GM21786 (cell line): ENCODE measurements at regions not wholly inside any gene's neighbourhood (a gene's known extent, or its start where the extent isn't known, plus 50 kb on each side); places are given as distances from the start of the nearest gene placed in this dataset.
"Not testable (repeated sequence)": the region's sequence is repeated elsewhere in the genome, so short reads cannot be mapped to it uniquely, and the experiment has no call there.

Experiments used
- ATAC-seq: cut with Tn5 transposase; IDR thresholded peaks from one replicate; pipeline ENCODE4 v1.9.1; 2021; ENCODE audit not compliant: unreplicated experiment

DNA sequence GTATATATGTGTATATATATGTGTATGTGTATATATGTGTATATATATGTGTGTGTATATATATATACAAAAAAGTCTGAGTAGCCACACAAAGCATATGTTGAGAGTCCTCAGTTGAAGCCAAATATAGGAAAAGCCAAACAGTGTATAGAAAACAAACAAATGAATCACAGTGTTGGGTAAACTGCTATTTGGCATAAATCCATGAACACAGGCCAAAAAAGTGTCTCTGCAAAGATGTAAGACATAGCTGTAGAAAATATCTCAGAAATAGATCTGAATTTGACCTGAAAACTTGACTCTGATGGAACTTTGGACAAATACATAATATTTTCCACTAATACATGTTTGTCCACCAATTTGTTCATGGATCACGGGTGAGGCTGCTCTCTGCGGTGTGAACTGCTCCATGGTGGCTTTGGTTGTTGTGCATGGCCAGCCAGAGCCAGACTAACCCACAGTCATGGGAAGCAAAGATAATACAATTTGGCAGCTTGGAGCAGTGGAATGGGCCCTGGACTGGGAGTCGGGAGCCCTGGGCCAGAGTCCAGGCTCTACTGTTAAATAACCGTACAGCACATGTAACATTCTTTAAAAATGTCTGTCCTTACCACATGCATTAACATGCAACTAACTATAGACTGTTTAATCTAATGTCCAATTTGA, 76.9 kb upstream of the EED start:
- ATAC-seq: no peak

DNA sequence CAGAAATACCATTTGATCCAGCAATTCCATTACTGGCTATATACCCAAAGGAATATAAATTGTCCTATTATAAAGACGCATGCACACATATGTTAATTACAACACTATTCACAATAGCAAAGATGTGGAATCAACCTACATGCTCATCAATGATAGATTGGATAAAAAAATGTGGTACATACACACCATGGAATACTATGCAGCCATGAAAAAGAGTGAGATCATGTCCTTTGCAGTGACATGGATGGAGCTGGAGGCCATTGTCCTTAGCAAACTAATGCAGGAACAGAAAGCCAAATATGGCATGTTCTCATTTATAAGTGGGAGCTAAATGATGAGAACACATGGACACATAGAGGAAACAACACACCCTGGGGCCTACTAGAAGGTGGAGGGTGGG, 78.3 kb upstream of the EED start:
- not testable (repeated sequence) for ATAC-seq

DNA sequence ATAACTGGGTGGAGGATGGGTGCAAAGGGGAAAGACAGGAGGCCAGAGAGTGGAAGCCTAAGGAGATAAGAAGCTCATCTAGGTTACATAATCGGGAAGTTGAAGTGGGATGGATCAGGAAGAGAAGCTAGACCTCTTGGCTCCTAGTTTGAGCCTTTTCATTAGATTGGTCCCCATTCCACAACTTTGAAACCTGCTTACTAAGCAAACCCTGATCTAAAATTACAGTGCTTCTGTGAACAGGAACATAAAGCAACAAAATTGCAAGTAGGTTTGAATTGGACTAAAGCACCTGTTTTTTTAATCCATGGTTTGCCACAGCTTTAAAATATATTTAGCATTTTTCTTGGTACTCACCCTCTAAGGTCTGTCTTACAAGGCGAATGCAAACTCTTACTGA, 80.4 kb upstream of the EED start:
- ATAC-seq: no peak

DNA sequence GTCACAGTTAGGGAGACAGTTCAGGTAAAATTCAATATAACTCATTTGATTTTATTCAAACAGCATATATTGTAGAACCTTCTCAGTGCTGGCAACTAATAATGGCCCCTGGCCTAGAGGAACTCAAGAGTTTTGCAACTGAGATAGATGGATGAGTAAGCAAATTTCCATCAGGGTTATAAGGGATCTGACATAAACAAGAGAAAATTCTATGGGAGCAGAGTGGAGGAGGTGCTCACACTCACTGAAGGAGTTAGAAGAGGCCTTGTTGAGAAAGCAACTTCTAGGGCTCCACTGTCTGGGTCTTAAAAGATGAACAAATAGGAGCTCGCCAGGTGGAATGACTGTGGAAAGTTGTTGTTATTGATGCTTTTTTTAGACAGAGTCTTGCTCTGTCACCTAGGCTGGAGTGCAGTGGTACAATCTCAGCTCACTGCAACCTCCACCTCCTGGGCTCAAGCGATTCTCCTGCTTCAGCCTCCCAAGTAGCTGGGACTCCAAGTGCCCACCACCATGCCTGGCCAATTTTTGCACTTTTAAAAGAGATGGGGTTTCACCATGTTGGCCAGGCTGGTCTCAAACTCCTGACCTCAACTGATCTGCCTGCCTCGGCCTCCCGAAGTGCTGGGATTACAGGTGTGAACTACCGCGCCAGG, 81.2 kb upstream of the EED start:
- not testable (repeated sequence) for ATAC-seq

DNA sequence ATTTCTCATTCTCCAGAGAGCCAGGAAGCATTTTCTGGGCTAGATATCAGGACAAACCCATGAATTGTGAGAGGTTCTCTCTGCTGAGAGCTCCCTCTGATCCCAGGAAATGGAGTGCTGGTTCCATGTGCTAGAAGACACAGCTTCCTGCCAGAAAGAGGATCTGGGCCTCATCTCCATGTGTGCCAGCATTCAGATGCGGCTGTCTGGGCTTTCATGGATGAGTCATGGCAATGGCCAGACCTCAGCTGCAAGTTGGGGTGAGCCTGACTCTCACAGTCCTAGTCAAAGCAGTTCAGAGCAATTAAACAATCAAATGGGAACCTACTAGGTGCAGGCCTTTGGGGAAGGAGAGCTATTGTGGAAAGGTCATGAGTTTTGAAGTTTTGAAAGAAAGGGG, 82.3 kb upstream of the EED start:
- ATAC-seq: no peak

DNA sequence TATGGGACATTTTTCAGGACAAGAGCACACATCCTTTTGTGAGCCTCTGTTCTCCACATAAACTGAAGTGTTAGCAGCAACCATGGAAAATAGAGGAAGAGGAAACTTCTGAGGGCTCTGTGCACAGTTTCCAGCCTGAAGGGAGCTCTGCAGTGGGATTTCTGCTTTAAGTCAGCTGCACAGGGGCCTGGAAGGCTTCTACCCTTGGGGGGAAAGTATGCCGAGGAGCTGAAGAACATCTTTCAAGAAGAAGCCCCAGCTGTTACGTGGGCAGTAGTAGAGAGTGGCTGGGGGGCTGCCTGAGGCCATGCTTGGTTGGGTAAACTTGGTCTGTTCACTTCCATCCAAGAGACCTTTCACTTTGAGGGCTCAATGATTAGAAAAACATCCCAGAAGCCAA, 82.7 kb upstream of the EED start:
- ATAC-seq: no peak

DNA sequence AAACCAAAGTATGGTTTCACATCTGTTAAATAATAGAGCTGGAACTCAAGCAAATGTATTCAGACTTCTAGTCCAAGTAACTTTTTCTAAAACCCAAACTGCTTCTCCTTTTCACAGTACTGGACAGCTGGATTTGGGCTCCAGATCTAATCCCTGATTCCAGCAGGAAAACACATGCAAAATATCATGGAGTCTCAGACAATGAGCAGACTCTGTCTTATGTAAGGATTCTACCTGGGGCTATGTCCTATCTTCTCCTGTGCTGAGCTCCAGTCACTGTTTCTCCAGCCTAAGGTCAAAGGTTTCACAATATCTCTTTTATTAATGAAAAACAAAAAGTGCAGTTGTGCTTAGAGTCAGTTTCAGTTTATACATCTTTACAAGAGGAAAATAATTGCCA, 83.2 kb upstream of the EED start:
- ATAC-seq: no peak

DNA sequence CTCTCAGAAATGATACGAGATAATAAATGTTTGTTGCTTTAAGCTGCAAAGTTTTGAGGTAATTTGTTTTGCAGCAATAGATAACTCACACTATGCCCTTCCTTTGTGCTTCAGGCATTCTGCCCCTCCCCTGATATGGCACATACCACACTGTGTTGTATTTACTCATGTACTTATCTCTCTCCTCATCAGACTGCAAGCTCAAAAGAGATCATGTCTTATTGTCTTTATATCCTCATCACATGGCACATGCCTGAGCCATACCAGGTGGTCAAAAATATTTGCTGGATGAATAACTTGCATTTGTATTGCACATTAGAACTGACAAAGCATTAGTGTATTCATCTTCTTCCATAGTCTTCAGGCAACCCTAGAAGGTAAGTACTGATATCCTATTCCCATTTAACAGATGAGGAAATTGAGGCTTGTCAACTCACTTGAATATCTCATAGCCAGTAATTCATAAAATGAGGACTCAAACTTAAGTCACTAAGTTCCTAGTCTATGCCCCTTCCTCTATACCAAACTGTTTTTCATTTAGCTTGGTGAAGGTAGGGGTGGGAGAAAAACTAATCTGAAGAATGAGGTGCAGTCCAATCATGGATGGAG, 83.9 kb upstream of the EED start:
- ATAC-seq: no peak

DNA sequence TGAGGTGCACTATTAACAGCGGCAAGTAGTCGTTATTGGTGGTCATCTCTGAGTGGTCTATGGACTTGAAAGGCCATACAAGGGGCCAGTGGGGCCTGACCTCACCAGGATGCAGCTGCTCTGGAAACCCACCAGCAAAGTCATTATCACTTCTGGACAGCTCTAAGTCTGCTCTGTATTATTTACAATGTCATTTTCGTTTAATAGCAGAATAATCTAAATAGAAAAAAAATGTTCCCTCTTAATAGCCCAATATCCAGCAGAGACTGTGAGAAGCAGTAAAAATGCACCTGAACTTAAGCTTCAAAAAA, 85.0 kb upstream of the EED start:
- ATAC-seq: no peak

DNA sequence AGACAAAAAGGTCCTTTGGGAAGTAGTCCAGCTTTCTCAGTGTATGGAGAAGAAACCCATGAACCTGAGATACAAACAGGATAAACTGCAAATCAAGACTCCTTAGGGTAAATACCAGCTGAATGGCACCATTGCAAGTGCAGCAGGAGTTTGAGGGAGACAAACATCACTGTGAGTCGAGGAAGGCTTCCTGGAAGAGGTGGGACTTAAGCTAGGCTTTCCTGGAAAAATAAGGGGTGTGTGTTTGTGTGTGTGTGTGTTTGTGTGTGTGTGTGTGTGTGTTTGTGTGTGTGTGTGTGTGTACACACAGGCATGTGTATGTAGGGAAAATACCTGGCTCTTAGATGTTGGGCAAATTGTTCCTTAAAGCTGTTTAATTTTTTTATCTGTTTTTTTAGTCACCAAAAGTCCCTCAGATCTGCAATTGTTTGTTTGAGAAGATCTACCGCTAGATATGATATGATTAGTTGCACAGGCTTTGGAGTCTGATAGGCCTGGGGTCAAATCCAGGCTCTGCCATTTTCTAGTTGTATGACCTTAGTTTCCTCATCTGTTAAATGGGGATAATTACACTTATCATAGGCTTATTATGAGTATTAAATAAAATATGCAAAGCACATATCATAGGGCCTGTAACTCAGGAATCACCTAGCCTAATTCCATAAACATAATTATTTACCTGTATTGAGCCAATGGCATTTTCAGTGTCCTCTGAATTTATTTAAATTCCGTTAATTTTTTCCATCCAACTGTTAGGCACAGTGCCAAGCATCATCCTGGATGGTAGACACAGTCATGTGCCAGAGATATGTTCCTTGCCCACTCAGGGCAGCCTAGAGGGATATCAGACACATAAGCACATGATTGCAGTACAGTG, 85.6 kb upstream of the EED start:
- no peak for ATAC-seq

DNA sequence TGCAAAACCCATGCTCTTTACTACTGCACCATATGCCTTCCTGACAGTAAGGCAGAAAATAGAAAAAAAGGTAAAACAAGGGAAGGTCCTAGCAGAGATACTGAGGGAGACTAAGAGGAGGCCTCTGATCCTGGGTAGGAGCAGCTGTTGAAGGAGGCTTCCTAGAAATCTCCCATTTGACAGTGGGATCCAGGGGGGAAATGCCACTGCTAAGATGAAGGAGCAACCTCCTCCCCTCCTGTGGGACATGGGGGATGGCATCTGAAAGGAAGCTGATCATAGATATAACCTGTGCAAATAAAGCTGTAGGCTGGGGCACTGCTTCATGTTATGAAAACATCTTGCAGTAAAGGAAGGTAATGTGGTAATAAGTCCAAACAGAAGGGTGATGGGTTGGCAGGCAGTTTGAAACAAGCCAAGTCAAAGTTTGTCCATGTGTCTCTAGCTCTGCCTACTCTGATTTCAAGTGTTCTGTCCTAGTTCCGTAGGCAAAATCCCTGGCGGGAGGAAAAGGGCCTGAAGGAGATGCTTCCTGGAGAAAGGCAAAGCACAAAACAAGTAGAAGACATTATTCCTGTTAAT, 86.7 kb upstream of the EED start:
- no peak for ATAC-seq

DNA sequence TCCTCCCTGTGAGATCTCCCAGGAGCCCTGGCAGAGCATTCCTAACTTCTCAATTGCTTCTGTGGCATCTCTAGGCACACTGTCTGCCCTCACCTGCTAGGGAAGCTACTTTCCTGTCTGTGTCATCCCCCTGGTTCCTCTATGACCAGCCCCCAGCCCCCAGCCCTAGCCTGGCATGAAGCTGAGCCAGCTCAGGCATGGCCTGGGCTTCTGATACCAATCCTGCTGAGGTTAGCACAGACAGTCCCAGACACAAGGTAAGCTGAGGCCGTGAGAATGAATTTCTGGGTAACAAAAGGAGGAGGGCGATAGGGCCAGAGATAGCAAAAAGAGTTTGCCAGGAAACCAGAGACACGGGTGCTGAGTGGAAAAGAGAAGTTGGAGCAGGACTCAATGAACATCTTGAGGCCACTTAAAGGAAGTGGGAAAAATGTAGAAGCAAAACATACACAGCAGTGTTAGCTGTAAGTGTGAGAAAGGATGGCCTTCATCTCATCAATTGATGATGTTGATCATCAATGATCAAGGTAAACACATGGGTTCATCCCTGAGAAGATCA, 87.6 kb upstream of the PICALM start:
- no peak for ATAC-seq

DNA sequence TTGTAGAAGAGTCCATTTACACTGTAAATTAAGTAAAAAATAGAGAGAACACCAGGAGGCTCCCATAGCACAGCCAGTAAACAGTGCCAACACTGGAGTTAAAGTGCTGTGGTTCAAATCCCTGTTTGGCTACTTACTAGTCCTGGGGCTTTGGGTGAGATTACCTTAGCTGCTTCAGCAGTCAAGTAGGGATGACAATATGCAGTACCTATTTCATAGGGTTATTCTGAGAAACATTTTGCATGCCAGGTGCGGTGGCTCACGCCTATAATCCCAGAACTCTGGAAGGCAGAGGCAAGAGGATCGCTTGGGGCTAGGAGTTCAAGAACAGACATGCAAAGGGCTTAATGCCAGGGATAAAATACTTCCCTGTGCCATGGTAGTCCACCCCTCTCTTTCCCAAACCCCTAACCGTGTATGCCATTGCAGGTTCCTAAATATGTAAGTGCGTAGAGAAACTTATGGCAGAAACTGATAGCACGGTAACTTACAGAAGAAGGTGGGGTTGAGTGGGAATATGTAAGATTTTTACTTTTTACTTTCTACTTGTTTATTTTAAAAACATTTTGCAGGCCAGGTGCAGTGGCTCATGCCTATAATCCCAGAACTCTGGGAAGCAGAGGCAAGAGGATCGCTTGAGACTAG, 86.4 kb upstream of the PICALM start:
- ATAC-seq: no peak

DNA sequence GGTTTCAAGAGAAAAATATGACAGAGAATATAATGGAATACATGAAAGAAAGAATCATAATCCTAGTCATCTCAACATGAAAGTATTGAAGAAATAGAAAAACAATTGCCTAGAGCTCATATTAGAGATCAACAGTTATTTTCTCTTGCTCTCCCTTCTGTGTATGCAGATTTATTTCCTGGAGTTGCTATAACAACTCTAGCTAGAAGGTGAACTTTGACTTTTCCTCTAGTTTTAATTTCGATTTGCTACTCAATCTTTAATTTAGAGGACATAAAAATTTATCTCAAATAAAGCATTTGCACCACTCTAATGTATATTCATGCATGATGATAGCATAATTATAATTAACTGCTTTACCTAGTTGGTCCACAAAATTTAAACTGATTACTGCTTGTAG, 84.6 kb upstream of the PICALM start:
- no peak for ATAC-seq

DNA sequence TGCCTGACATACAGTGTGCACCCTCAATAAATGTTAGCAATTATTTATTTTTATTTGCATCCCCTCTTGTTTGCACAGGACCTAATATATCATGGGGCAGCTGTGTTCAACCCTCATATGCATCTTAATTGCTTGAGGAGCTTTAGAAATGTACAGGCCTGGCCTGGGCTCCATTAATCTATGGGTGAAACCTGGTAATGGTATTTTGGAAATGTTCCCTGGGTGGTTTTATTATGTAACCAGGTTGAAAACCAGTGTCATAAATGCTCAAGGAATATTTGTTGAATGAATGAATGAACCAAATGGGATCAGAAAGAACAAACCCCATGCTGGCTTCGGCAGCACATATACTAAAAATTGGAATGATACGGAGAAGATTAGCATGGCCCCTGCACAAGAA, 84.0 kb upstream of the PICALM start:
- no peak for ATAC-seq

DNA sequence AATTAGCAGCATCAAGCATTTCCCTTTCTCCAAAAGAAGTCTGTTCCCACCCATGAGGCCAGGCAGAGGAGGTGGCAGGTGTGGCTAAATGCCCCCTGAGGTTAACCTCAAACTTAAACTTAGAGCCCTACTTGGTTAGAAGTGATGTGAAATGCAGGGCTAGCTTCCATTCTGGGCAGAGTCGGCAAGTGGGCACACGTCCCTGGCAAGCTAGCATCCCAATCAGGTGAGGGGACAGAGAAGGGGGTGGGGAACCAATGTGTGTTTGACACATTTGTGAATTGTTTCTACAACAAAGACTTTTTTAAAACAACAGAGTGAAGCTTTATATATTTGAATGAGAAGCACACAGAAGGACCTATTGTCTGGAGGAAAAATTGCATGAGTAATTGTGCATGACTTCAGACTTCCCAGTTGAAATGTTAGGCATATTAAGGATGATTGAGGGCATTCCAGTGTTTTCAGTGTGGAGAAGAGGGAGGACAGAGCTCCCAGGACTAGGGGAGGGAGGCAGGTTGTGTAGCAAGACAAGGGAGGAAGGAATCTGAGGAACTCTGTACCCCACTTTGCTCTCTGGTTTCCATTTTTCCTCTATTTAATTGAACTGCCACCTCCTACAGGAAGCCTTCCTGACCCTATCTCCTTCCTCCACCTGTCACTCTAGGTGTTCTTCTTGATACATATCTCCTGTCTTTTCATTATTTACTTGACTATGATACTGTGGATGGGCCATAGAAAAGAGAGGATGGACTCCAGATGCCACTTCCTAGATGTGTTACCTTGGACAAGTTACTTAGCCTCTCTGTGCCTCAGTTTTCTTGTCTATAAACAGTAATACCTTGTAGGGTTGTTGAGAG, 83.3 kb upstream of the PICALM start:
- peak; percentile 36 for ATAC-seq

DNA sequence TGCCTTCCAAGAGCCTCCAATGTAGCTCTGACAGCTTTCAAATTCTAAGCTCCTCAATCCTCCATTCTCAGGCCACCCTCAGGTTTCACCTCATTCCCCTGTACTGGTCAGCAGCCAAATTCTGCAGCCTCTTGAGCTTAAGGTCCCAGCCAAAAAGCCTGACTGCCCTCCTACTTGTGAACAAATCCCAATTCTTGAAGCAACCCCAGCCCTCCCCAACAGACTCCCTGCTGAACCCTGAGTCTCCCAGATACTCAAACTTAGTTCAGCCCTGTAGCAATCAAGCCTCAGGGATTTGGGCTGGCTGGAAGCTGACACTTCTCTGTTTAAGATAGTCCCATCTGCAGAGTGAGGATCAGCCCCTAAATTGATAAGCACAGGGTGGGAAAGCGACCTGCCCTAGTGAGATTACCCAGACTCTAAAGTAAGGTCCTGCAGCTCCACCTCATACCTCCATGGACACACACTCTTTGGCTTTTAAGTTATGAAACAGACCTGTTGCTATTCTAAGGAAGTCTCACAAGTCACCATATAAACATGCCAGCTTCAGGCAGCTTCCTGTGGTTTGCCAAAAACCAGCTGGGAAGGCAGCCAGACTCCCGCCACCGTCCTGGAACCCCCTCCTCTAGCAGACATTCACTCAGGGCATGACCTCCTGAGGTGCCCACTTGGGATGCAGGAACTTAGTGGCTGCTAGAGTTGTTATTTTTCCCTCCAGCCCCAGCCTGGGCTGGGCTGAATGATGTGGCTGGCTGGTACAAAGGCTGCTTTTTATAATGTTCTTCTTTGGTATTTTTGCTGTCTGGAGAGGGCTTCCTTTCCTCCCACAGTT, 82.5 kb upstream of the PICALM start:
- peak; percentile 52 for ATAC-seq

DNA sequence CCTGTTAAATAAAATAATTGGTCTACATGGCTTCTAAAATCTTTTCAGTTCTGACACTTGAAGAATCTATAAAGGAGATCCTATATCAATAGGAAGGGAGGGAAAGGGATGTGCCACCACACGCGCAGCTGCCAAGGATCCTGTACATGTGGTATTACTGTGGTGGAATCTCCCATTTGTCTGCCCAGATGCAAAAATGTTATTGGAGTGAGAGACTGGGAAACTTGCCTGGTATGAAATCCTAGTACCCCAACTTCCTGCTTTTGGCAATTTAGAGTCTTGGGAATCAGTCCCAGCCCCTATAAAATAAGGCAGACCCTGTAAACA, 81.9 kb upstream of the PICALM start:
- no peak for ATAC-seq

DNA sequence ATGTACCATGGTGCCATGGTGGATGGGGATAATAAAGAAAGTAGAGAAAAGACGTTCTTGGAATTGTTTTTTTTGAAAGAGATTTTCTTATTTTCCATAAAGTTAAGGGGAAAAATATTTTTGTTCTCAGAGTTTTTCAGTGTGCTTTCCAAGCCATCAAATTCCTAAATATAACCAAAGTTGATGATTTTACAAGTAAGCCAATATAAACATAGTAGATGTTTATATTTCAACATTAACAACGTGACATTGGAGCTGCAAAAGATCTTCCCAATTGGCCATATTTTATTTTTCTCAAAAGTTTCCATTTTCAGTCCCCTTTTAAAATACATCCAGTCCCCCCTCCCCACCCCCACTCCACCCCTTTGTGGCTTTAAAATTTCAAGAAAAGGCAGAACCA, 80.9 kb upstream of the PICALM start:
- no peak for ATAC-seq
